MG63 (cell line): ENCODE measurements at regions not wholly inside any gene's neighbourhood (a gene's known extent, or its start where the extent isn't known, plus 50 kb on each side); places are given as distances from the start of the nearest gene placed in this dataset.

Source experiments
- DNase-seq: peaks from one replicate; pipeline ENCODE4 v3.0.0-alpha.2; 2020
- H3K27me3 ChIP-seq: fragments of 250-450 bp; sonication (Bioruptor Pico); 2 replicates; pipeline ENCODE4 v1.5.1; 2020; ENCODE audit warnings: mild to moderate bottlenecking, moderate library complexity
- H3K36me3 ChIP-seq: fragments of 250-450 bp; sonication (Bioruptor Pico); 2 replicates; pipeline ENCODE4 v1.5.1; 2020; ENCODE audit warnings: mild to moderate bottlenecking, moderate library complexity
- H3K4me3 ChIP-seq: fragments of 250-450 bp; sonication (Bioruptor Pico); 2 replicates; pipeline ENCODE4 v1.5.1; 2020; ENCODE audit warnings: mild to moderate bottlenecking, moderate library complexity
- H3K9me3 ChIP-seq: fragments of 250-450 bp; sonication (Bioruptor Pico); 2 replicates; pipeline ENCODE4 v1.5.1; 2020; ENCODE audit warnings: mild to moderate bottlenecking, moderate library complexity

DNA sequence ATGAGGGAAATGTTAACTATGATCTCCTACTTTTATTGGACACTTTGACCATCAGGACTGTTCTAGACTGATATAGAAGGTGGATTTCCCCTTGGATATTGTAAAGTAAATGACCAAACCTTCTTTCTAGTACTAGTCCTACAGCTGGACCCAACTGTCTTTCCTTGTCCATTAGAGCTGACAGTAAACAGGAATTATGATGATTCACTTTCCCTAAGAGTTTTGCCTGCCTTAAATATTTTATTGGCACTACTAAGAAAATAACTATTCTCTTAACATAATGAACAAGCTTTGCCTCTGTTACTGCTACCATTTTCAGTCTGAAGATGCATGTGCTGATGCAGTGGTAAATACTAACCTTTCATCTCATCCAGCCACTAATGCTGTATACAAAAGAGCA, 915.4 kb downstream of the CENPC start:
- no peaks in the 10 kb centered on the region for H3K9me3 ChIP-seq
- no peak overlapping the region for H3K4me3 ChIP-seq
- no peaks in the 10 kb centered on the region for H3K36me3 ChIP-seq
- no peaks in the 10 kb centered on the region for H3K27me3 ChIP-seq
- no peak for DNase-seq

DNA sequence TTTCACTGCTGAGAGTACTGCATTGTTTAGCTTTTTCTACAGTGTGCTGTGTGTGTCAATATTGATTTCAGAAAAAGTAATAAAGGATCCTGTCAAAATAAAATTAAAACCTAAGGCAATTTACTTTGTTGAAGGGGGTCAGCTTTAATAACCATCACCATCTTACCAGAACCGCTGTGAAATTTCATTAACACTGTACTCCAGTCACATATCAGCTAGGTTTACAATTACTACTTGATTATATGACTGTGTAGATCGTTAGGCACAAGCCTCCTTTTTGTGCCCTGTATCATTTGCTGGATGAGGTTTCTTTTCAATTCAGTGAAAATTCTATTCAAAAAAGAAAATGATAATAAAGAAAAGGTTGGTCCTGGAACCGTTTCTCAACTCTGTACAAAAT, 917.2 kb downstream of the CENPC start:
- Histone ChIP-seq H3K36me3 (no peaks in the 10 kb centered on the region), H3K9me3 (no peaks in the 10 kb centered on the region), H3K4me3 (no peak overlapping the region), H3K27me3 (no peaks in the 10 kb centered on the region)
- DNase-seq: no peak

GRCh38 chr4:66625480-66625879, 919.8 kb downstream of the CENPC start:
- Histone ChIP-seq H3K36me3 (no peaks in the 10 kb centered on the region), H3K4me3 (no peak overlapping the region), H3K9me3 (no peaks in the 10 kb centered on the region), H3K27me3 (no peaks in the 10 kb centered on the region)
- DNase-seq: no peak

DNA sequence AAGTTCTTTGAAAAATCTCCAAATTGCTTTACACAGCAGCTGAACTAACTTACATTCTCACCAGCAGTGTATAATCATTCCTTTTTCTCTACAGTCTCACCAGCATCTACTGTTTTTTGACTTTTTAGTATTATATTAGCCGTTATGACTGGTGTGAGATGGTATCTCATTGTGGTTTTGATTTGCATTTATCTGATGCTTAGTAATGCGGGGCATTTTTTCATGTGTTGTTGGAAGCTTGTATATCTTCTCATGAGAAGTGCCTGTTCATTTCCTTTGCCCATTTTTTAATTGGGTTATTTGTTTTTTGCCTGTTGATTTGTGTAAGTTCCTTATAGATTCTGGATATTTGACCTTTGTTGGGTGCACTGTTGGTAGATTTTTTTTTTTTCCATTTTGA, 931.7 kb downstream of the CENPC start:
- no peaks in the 10 kb centered on the region for H3K36me3 ChIP-seq
- no peak for DNase-seq
- H3K27me3 ChIP-seq: no peaks in the 10 kb centered on the region
- H3K9me3 ChIP-seq: peaks cover 10% of the 10 kb centered on the region
- no peak overlapping the region for H3K4me3 ChIP-seq

DNA sequence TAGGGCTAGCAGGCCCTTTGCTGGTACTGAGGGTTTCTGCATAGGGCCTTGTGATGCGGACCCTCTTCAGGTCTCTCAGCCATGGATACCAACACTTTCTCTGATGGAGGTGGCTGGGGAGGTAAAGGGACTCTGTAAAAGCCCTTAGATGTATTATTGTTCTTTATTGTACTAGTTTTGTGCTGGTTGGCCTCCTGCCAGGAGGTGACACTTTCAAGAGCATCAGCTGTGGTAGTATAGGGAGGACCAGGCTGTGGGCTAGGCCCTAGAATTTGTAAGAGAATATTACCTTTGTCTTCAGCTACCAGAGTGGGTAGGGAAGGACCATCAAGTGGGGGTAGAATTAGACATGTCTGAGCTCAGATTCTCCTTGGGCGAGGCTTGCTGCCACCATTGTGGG, 936.3 kb downstream of the CENPC start:
- Histone ChIP-seq H3K9me3 (no peaks in the 10 kb centered on the region), H3K4me3 (no peak overlapping the region), H3K27me3 (no peaks in the 10 kb centered on the region), H3K36me3 (no peaks in the 10 kb centered on the region)
- no peak for DNase-seq

- no peak overlapping the region for H3K4me3 ChIP-seq
- no peaks in the 10 kb centered on the region for H3K9me3 ChIP-seq
- H3K36me3 ChIP-seq: no peaks in the 10 kb centered on the region
- no peaks in the 10 kb centered on the region for H3K27me3 ChIP-seq
- DNase-seq: no peak
These were observed 936.6 kb upstream of the EPHA5 start for GRCh38 chr4:66606908-66607307.

DNA sequence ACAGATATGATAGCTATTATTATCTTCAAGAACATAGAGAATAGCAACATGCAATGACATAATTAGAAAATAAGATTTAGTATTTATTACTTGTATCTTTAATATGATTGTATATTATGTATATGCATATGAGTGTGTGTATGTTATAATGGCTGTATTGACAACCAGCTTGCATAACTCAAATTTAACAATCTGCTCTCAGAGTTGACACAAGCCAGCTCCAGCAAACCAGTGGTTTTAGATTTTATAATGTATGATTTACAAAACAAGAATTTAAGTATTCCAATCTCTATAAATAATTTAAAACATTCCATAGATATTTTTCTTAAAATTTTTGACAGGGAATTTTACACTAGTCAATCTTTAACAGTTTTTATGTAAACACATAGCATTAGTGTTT, 935.9 kb upstream of the EPHA5 start:
- DNase-seq: no peak

DNA sequence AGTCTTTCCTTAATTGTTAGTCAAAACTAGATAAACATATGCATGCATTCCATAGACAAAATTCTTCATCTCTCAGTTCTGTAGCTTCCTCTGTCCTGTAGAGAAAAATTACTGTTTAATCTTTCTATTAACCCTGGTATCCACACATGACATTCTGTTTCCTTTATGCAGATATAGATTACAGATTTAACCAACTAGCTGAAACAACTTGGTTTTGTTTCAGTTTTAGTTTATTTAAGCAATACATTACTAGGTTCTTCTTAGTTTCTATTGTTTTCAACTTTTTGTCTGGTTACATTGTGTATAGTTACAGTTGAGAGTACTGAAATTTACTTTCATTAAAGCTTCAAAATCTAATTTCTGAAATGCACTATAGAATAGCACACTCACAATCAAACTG, 933.9 kb upstream of the EPHA5 start:
- Histone ChIP-seq H3K9me3 (no peaks in the 10 kb centered on the region), H3K36me3 (no peaks in the 10 kb centered on the region), H3K27me3 (no peaks in the 10 kb centered on the region), H3K4me3 (no peak overlapping the region)
- no peak for DNase-seq

More for the DNA sequence above, 935.9 kb upstream of the EPHA5 start:
- Histone ChIP-seq H3K27me3 (no peaks in the 10 kb centered on the region), H3K36me3 (no peaks in the 10 kb centered on the region), H3K9me3 (no peaks in the 10 kb centered on the region), H3K4me3 (no peak overlapping the region)

- no peaks in the 10 kb centered on the region for H3K27me3 ChIP-seq
- H3K36me3 ChIP-seq: no peaks in the 10 kb centered on the region
- DNase-seq: no peak
- H3K9me3 ChIP-seq: no peaks in the 10 kb centered on the region
- H3K4me3 ChIP-seq: no peak overlapping the region
These were observed 932.3 kb upstream of the EPHA5 start for GRCh38 chr4:66602622-66603021.

GRCh38 chr4:66591968-66592367, 921.7 kb upstream of the EPHA5 start:
- Histone ChIP-seq H3K36me3 (no peaks in the 10 kb centered on the region), H3K9me3 (no peaks in the 10 kb centered on the region), H3K27me3 (no peaks in the 10 kb centered on the region), H3K4me3 (no peak overlapping the region)
- no peak for DNase-seq

DNA sequence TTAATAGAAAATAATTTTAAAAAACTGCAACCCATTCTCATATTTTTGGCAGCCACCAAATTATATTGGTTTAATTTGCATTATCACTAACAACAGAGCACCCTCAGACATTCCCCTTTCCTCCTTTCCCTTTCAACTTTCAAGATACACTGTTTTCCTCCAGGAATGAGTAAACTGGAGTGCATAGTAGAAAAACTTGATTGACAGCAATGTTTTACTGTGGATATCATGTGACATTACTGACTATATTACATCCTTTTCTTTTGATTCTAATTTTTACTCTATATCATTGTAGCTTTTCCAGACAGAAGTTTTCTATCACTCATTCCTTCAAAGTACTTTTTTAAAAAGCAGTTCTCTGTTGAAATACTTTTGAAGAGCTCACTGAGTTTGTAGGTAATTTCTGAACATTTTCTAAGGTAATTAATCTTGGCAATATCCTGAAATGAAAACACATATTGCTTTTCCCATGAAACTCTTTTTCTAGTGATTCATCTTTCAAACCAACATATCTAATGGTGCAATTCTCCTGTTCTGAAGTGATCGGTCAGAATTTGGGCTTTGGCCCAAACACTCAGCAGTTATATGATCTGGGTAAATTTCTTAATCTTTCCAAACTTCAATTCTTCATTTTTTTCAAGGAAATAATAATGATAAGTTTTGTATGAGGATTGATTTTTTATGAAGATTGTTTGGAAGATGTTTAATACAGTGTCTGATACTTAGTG, 920.4 kb upstream of the EPHA5 start:
- no peaks in the 10 kb centered on the region for H3K36me3 ChIP-seq
- H3K27me3 ChIP-seq: no peaks in the 10 kb centered on the region
- no peaks in the 10 kb centered on the region for H3K9me3 ChIP-seq
- no peak overlapping the region for H3K4me3 ChIP-seq
- no peak for DNase-seq

GRCh38 chr4:66589183-66589582, 918.9 kb upstream of the EPHA5 start:
- no peaks in the 10 kb centered on the region for H3K27me3 ChIP-seq
- H3K4me3 ChIP-seq: no peak overlapping the region
- no peaks in the 10 kb centered on the region for H3K36me3 ChIP-seq
- DNase-seq: no peak
- H3K9me3 ChIP-seq: no peaks in the 10 kb centered on the region

DNA sequence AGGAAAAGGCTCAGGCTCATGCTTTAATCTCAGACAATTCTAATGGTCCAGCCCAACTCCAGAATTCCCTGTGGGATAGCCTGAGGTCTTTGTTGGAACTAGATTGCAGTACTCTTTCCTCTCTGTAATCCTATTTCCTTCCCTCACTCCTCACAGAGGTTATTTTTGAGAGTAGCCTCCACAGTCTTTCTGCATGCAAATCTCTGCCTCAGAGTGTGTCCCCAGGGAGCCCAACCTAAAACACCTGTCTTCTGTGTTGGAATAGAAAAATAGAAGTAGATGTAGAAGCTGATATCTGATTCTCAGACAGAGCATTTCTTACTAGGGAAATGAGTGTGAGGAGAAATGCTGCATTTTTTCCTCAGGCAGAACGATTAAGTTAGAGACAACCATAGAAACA, 915.5 kb upstream of the EPHA5 start:
- no peaks in the 10 kb centered on the region for H3K27me3 ChIP-seq
- H3K4me3 ChIP-seq: no peak overlapping the region
- no peak for DNase-seq
- H3K36me3 ChIP-seq: no peaks in the 10 kb centered on the region
- H3K9me3 ChIP-seq: no peaks in the 10 kb centered on the region

DNA sequence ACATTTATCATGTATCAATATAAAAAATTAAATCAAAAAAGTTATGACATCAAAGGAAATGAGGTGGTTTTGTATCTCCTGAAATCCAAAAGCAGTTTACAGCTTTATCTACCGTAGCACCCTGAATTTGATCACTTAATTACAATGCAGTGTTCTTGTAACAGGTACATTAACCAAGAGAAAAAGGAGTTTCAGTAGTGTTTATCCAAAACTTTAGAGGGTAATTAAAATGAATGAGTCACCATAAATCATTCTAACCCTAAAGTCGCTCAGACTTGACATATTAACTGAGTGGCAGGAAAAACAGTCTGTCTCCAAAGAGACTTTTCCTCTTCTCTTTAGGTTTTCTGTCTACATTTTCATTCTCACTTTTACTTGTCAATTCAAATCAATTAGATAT, 907.6 kb upstream of the EPHA5 start:
- H3K4me3 ChIP-seq: no peak overlapping the region
- H3K9me3 ChIP-seq: no peaks in the 10 kb centered on the region
- no peaks in the 10 kb centered on the region for H3K27me3 ChIP-seq
- H3K36me3 ChIP-seq: no peaks in the 10 kb centered on the region
- no peak for DNase-seq

DNA sequence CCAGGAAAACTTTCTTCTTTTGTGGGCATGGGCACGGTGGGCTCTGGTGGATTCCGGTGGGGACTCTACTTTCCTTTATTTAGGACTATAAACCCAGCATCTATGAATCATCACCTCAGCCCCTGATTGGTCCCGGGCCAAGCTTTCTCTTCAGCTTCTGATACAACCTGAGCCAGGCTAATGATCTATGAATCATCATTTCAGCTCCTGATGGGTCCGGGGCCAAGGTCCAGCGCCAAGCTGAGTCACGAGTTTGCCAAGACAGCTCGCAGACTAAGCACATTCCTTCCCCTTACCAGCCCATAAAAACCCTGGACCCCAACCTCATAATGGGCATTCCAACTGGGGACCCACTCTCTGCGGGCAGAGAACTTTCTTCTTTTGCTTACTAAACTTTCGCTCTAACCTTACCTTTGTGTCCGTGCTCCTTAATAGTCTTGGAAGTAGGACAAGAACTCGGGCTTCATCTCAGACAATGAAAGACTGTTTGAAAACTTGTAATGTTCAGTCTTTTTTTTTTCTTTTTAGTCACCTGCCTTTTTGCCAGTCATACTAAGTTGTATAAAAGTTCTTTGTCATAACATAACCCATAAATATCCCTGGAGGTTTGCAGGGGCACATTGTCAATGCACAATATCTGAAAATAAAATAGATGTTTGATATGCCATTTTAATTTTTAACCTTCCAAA, 904.9 kb upstream of the EPHA5 start:
- no peak overlapping the region for H3K4me3 ChIP-seq
- H3K9me3 ChIP-seq: no peaks in the 10 kb centered on the region
- H3K36me3 ChIP-seq: no peaks in the 10 kb centered on the region
- DNase-seq: peak; percentile 94
- H3K27me3 ChIP-seq: no peaks in the 10 kb centered on the region

- Histone ChIP-seq H3K4me3 (no peak overlapping the region), H3K9me3 (no peaks in the 10 kb centered on the region), H3K36me3 (no peaks in the 10 kb centered on the region), H3K27me3 (no peaks in the 10 kb centered on the region)
- no peak for DNase-seq
These were observed 904.1 kb upstream of the EPHA5 start for GRCh38 chr4:66574145-66574978.

- H3K27me3 ChIP-seq: no peaks in the 10 kb centered on the region
- H3K9me3 ChIP-seq: no peaks in the 10 kb centered on the region
- H3K4me3 ChIP-seq: no peak overlapping the region
- H3K36me3 ChIP-seq: no peaks in the 10 kb centered on the region
- no peak for DNase-seq
These were observed 902.7 kb upstream of the EPHA5 start for GRCh38 chr4:66572949-66573348.
